ENCODE measurements at regions not wholly inside any gene's neighbourhood (a gene's known extent, or its start where the extent isn't known, plus 50 kb on each side); places are given as distances from the start of the nearest gene placed in this dataset.

DNA sequence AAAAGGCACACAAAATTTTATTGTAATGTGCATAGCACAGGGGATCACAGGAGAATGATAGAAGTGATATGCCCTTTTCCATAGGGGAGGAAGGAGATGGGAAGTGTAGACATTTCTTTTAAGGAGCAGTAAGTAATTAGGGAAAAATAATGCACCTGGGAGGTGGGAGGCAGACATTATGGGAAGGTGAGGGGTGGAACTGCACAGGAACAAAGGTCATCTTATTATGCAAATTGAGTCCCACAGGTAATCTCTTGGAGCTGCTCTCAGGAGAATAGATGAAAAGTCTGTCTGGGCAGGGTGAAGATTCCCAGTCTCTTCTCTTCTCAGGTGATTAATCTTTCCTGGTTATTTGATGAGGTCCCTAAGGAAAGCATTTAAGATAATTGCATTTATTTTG lies 331.5 kb downstream of the ENC1 start:
- DNase-seq = no peak

DNA sequence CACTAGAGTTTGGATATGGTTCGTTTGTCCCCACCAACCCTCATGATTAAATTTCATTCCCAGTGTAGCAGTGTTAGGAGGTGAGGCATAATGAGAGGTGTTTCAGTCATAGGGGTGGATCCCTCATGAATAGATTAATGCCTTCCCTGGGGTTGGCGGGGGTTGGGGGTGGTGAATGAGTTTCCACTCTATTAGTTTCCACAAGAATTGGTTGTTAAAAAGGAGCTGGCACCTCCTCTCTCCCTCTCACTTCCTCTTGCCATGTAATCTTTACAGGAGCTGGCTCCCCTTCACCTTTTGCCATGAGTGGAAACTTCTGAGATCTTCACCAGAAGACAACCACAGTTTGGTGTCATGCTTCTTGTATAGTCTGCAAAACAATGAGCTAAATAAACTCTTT lies 333.7 kb downstream of the ENC1 start:
- no peak for DNase-seq

DNA sequence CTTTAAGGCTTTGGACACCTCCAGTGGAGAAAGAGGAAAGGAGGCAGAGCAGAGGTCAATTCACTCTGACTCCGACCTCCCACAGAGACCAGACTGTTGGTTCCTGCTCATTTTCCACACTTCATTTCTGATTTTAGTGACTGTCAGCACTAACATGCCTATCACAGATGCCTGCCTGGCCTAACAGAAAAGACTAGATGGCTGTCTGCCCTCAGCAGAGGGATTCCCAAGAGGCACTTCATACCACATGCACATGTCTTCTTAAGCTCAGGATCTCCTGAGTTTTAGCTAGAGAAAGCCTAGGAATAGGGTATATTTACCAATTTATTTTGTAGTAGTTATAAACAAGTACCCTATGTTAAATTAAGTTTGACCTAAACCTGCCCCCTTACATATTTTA lies 336.0 kb downstream of the ENC1 start:
- no peak for DNase-seq

DNA sequence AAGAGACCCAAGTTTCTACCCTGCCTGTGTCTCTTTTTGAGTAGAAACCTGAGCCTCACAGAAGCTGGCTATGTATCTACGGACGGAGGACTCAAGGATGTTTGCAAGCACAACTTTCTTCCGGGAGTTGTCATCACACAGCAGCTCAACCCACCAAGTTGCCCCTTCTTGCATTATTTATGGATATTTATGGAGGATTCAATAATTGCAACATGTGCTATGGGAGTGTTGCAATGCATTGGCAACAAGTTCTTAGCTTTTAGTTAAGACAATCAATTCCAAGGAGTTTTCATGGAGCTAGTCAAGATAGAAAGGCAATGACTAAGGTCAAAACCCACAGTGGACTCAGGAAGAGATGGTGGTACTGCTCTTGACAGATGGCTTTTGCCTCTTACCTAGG lies 336.9 kb downstream of the ENC1 start:
- no peak for DNase-seq

DNA sequence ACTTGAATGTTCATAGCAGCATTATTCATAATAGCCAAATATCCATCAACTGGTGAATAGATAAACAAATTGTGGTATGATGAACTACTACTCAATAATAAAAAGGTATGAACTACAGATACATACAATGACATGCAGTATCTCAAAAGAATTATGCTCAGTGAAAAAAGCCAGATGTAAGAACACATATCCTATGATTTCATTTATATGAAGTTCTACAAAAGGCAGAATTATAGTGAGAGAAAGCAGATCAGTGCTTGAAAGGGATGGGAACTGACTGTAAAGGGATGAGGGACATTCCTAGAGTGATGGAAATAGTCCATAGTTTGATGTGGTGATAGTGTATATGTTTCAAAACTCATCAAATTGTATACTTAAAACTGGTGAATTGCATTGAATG lies 339.0 kb downstream of the ENC1 start:
- no peak for DNase-seq

DNA sequence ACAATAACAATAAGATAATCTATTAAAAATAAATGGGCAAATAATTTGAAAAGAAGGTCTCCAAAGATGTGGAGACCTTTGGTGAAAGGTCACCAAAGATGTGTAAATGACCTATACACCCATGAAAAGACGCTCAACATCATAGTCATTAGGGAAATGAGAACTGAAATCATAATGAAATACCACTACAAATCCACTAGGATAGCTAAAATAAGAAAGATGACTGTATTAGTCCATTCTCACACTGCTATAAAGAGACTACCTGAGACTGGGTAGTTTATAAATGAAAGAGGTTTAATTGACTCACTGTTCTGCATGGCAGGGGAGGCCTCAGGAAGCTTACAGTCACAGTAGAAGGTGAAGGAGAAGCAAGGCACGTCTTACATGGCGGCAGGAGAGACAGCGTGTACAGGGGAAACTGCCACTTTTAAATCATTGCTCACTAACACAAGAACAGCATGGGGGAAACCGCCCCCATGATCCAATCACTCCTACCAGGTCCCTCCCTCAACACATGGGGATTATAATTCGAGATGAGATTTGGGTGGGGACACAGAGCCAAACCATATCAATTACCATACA lies 339.6 kb downstream of the ENC1 start:
- no peak for DNase-seq

DNA sequence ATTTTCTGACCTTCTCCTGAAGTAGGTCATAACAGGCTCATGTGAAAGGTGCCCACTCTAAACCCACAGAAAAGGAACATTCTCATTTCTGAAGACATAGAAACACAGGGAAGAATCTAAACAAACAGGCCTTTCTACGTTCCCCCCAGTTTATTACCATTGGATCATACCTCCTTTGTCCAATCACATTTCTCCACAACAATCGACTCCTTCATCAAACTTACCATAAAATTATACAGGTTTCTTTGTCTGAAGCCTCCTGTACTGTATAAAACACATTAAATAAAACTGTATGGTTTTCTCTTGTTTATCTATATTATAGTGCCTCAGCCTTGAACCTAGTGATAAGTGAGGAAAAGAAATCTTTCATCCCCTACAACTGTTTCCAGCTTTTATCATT lies 340.7 kb downstream of the ENC1 start:
- DNase-seq = no peak

DNA sequence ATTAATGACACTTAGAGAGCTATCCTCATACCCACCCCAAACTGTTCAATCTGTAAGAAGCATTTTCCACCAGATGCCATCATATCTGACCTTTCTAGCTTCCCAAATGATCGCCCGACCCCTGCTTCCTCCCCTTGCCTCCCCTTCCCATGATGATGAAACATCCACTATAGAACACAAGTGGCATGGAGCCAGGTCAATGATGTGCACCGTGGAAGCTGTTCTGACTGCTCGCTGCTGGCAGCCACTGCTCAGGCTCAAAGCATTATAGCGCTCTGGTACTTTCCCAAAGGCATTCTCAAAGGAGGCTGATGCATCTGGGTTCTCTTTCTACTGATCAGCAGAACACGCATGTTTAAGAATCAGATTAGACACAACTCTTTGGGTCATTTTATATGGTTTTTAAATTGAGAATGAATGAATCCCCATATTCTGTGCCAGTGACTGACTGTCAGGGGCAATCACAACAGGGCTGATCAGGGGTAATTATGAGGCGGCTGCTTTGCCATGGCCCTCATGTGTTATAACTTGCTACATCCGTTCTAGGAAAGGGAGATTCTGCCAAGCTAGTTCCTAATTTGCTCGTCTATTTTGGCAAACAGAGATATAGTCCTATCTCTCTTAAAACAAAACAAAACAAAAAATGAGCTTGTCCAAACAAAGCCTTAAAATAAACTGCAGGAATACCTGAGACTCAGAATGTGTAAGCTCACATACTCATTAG lies 343.7 kb downstream of the ENC1 start:
- DNase-seq = peak in 1 of 2 experiments; percentile 28

DNA sequence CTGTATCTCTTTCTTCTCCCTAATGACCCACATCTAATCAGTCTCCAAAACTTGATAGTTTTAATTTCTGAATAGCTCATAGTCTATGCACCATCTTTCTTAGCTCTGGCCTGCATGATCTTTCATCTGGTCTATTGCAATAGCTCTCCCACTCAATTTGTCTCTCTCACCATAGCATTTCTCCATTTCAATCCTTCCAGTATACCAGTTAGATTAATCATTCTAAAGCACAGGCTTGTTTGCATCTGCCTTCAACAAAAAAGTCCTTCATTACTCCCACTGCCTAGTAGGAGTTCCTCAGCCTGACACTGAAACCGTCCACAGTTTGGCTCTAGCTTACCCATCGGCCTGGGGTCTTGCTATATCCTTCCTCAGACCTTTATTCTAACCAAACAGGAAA lies 344.9 kb downstream of the ENC1 start:
- no peak for DNase-seq

DNA sequence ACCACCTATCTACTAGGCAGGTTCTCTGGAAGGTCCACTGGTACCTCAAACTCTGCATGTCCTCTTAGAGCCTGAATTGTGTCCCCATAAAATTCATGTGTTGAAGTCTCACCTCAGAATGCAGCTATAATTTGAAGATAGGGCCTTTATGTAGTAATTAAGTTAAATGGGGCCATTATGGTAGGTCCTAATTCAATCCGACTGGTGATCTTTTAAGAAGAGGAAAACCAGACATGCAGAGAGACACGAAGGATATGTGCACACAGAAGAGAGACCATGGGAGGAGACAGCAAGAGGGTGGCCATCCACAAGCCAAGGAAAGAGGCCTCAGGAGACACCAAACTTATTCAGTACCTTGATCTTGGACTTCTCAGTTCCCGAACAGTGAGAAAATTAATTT lies 345.4 kb downstream of the ENC1 start:
- DNase-seq = no peak

DNA sequence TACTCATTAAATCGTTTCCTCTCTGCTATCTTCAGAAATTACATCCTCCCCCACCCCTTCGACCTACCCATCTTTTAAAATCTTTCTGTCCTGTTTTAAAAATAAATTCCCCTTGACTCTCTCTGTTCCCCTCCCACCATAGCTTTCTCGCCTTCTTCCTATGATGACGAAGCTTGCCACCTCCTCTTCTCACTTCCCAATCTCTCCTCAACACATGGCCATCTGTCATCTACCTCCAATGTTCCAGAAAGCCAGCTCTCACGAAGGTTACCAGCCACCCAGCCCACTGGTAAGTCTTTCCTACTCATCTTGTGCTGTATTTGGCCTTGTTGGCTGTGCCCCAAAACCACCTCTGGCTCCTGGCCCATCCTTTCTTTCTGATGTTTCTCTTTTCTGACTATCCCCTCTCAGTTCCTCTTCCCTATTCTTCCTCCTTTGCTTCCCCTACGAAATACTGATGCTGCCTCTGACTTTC lies 346.3 kb downstream of the ENC1 start:
- no peak for DNase-seq

DNA sequence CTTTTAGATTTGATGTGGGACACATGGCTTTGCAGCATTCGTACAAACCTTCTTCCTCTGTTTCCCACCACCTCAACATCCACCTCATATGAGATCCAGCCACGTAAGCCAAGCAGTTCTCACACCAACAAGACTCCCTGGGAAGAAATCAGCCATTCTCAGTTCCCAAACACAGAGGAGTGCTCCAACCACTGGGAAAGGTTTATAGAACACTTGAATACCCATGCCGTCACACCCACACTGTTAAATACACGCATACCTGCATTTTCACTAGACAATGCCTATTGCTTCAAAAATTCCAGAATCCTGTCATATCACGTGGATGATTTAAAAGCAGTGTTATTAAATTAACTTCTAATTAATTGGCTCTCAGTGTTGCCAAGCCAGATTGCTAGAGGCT lies 347.3 kb downstream of the ENC1 start:
- DNase-seq = no peak

DNA sequence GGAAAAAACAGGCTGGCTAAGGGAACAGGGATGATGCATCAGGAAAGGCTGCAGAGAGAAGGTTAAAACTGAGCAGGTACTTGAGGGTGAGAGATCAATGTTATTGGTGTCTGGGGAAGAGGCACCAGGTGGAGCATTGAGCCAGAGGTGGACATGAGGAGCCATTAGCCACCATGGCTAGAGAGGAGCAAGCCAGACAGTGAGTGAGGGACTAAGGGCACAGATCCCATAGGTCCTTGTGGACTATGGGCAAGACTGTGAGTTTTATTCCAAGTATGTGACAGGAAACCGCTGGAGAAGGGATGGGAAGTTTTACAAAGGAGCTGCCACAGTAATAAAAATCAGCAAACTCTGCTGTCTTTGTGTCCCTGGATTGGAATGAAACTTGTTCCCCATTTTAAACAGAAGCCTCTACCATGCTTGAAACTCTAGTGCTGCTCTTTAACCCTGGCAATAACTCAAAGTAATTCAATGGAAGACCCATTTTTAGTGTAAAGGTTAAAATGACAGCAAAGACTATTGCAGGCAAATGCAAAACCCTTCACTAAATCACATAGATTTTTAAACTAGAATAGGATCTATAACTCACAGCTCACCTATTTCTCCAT lies 349.8 kb downstream of the ENC1 start:
- DNase-seq = no peak

DNA sequence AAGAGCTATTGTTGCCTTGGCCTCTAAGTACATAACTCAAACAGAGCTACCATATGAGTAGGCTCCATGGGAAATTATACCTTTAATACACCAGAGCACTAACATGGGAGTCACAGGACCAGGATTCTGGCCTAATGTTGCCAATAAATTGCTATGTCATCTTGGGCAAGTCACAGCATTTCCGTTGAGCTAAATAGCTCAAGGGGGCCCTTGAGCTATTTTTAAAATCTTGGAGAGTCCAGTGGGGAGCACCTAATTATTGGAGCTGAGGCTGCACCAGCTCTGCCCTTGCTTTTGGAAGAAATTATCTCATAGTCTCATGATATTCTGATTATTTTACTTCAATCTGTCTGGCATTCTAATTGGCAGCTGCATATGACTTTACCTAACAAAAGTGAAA lies 350.8 kb downstream of the ENC1 start:
- no peak for DNase-seq

DNA sequence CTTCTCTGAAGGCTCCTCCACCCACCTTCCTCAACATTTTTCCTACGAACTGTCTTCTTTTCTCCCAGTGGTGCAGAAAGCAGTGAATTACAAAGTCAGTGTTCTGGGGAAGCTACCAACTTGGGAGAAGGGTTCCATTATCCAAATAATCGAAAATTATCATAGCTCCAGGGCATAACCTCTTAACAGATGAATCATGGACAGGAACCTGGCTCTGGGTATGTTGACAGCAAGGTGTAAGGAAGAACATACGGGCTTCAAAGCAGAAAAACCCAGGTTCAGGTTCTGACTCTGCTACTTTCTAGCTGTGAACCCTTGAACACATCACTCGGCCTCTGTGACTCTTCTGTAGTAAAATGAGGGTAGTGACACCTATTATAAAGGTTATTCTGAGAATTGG lies 351.3 kb downstream of the ENC1 start:
- no peak for DNase-seq

DNA sequence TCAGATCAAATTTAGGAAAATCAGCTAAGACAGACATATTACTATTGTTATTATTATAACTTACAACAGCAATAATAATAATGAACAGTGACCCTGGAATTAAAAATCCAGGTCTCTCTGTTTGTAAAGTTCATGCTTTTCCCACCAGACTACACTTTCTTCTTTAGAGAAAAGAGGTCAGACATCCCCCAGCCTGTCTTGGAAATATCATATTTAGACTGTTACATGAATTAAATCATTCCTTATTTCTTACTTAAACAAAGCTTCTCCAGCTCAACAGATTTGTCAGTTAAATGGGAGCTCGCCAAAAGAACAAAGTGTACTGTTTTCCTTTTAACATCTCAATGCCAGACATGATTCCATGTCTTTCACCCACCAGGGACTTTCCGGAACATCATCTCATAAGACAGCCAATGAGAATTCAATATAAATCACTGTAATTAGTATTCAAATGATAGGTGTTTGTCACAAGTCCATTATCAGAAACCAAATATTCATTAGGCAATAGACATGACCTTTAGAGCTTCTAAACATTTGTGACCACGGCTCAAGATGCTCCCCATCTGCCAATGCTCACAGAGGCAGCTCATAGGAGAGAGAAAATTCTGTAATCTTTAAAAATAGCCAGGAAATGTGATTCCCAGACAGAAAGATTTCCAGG lies 351.9 kb downstream of the ENC1 start:
- no peak for DNase-seq

DNA sequence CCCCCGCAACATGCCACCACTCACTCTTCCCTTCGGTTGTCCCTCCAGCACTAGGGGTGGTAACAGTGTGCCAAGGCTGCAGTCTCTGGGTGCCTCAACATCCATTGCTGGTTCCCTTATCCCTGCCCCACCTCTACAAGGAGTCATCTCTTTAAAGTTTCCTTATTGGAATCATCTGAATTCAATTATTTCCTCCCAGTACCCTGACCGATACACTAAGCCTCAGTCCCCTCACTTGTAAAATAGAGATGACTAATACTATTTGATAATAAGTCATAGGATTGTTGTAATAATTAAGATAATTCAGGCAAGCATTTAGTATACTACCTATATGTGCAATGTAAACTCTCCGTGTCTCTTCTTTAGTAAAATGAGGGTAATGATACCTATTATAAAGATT lies 352.5 kb downstream of the ENC1 start:
- DNase-seq = no peak

DNA sequence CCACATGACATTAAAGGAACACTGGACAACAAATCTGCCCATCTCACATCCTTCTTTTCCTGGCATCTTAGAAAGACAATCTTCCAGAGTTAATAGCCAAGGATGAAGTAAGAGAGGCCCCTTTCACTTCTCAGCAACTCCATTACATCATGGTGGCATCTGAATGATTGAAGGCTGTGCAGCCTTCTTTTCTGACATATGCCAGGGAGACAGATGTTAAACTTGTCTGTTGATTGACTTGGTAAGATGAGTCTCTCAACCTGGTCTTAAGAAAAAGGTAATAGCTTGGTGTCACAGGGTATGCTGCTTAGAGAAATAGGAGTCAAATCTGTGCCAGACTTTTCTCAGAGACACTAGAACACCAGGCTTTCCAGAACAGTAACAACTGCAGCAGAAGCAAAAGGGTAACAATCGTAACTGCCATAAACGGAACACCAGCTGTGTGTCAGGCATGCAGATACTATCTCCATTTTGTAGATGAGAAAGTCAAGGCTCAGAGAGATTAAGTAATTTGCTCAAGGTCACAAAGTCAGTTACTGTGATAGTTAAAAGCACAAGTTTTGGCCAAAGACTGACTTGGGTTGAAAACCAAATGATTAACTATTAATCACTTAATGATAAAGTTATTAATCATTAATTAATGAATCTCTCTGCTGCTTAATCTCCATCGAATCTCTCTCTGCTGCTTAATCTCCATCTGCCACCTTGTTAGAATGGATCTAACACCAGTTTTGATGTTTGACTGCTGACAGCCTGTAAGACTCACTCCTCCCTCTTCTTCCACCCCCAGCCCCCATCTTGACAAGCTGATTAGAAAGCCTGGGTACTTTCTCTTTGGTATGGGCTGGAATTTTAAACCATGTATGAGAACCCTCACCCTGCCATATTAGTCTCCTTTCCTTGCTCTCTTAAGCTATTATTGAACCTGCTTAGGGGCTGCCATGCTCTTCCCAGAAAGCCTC lies 353.5 kb downstream of the ENC1 start:
- DNase-seq = no peak

DNA sequence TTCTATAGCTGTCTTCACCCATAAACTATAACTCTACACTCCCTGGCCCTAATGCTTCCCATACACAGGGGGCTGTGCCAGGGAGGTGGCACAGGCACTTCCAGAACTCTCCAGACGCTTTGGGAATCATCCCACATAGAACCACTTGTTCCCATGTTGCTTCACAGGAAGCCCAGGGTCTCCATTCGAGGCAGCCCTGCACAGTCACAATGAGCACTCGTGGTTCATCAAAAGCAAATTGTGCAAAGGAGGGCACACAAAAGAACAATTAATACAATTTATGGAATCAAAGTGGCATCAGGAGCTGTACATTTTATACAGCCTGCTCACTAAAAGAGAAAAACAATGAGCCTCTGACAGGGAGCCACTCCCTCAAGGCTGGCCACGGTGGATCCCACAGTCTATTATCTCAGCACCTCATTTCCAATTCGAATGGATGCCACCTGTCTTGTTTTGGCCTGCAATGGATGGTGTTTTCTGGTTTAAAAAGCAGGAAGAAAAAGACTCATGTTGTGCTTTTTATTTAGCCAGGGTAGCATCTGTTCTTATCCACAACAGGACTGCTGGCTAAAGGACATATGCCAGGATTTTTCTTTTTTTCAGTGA lies 354.8 kb downstream of the ENC1 start:
- DNase-seq = peak in 1 of 2 experiments; percentile 17

DNA sequence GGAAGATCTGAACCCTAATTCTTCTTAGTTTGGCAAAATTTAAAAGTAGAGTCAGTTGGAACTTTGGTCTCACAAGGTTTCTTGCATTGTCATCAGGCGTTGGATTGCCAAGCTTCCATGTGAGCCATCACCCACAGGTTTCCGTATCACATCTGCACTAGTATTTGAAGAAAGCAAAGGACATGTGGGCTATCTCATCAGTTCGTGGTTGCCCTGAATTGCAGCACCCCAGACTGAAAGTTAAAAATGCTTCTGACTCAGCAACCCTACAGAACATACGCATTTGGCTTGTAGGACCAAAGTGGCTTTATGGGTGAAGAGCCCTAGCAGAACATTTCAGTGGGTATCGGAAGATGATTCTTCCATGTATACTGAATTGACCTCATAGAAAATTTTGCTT lies 358.0 kb downstream of the ENC1 start:
- DNase-seq = no peak

DNA sequence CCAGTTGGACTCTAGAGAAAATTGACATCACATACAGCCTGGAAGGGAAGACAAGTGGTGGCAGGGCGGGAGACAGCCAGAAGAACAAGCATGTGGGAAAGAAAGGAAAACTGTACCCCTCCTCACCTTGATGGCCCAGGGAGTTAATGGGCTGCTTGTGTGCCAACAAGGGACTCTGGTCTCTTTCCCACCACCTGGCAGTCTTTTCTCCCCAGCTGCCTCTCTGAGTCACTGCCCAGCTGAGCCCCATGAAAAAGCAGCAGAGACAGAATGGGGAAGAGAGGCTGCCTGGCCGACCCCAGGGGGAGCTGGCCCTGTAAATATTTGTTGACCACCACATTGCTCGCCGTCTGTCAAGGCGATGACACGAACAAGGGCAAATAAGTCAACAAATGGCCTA lies 359.4 kb downstream of the ENC1 start:
- peak in 1 of 2 experiments; percentile 51 for DNase-seq

DNA sequence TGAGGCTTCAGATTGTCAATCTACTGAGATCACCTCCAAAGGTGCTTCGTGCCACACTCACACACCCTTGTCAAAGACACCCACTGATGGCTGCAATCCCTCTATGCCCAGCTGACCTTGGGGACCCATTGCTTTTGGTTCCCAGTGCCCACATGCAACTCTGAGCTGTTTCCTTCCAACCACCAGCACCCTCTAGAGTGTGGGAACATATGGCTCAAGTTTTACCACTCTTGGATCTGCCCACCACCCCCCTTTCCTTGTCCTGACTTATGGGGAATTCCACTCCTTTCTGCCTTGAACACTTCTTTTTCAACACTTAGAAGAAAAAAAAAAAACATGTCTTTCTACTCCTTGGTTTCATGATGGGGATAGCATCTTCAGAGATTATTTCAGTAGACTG lies 360.2 kb downstream of the ENC1 start:
- no peak for DNase-seq

All from NCI-H2081 (cell line).